ENCODE measurements at regions not wholly inside any gene's neighbourhood (a gene's known extent, or its start where the extent isn't known, plus 50 kb on each side); places are given as distances from the start of the nearest gene placed in this dataset.
"Not testable (repeated sequence)": the region's sequence is repeated elsewhere in the genome, so short reads cannot be mapped to it uniquely, and the experiment has no call there.

DNA sequence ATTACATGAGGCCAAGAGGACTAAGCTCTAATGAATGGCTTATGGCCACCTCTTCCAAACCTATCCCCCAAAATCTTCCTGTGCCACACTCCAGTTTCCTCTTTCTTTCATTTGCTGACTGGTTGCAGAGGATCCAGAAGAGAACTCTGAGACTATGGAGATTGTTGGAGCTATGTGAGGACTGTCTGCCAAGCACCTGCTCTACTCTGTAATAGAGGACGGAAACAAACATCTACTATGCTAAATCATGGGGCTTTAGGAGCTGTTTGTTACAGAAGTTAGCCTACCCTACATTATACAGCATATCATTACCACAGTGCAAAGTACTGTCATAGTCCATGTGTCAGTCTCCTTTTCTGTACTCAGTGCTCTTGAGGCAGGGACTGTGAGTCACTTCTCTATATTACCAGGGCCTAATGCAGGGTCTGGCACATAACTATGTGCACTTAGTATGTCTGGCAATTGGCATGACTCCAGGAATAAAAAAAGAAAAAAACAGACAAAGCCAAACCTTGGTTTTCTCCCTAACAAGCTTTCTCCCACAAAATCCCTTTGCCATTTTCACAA, 95.1 kb downstream of the RPAP3 start:
- peaks cover 21% of the 10 kb centered on the region for H3K9me3 ChIP-seq (replicated peaks; ENCODE audit: control insufficient read depth, low read depth, low read length)
- no peak overlapping the region for H3K4me3 ChIP-seq (ENCODE audit: low read length)
- no CpG with 5 or more reads among the region's 1 CpG for WGBS (ENCODE audit: insufficient coverage)
- H3K4me1 ChIP-seq (ENCODE audit: control insufficient read depth, insufficient read depth, low read length): peaks cover 8% of the 10 kb centered on the region
- no peaks in the 10 kb centered on the region for H3K27me3 ChIP-seq (ENCODE audit: control insufficient read depth, insufficient read depth, low read length)
- DNase-seq: peak; percentile 75
- H3K36me3 ChIP-seq (ENCODE audit: control insufficient read depth, insufficient read depth, low read length): no peaks in the 10 kb centered on the region
- peak overlapping the region; percentile 49 for H3K27ac ChIP-seq (ENCODE audit: low read length)

DNA sequence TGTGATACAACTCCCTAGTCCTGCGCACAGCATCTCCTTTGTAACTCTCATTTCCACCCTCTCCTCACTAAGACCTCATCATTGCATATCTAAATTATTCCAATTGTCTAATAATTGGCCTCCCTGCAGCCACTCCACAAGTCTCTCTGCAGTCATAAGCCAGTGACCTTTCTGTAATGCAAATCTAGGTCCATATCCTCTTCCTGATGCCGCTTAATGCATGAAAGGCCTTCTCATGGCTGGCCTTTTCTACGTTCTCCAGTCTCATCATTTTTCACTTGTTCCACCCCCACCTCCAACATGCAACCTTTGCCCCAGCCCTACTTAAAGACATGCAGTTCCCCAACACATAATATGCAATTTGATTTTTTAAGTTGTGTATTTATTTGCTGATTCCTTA, 96.0 kb downstream of the RPAP3 start:
- no peaks in the 10 kb centered on the region for H3K27me3 ChIP-seq (ENCODE audit: control insufficient read depth, insufficient read depth, low read length)
- WGBS (ENCODE audit: insufficient coverage): 92% methylated on average over 2 of the region's 3 CpGs
- H3K36me3 ChIP-seq (ENCODE audit: control insufficient read depth, insufficient read depth, low read length): no peaks in the 10 kb centered on the region
- H3K4me1 ChIP-seq (ENCODE audit: control insufficient read depth, insufficient read depth, low read length): peaks cover 8% of the 10 kb centered on the region
- no peak overlapping the region for H3K27ac ChIP-seq (ENCODE audit: low read length)
- no peak overlapping the region for H3K4me3 ChIP-seq (ENCODE audit: low read length)
- H3K9me3 ChIP-seq (replicated peaks; ENCODE audit: control insufficient read depth, low read depth, low read length): peaks cover 23% of the 10 kb centered on the region
- no peak for DNase-seq

DNA sequence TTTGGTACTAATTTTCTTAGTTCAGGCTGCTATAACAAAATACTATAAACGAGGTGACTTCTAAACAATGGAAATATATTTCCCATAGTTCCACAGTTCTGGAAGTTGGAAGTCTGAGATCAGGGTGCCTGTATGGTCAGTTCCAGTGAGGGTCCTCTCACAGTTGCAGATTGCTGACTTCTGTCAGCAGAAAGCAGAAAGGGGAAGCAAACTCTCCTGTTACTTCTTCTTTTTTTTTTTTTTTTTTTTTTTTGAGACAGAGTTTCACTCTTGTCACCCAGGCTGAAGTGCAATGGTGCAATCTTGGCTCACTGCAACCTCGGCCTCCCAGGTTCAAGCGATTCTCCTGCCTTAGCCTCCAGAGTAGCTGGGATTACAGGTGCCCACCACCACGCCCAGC, 97.2 kb downstream of the RPAP3 start:
- WGBS (ENCODE audit: insufficient coverage): 76% methylated on average over 3 of the region's 4 CpGs
- H3K4me1 ChIP-seq (ENCODE audit: control insufficient read depth, insufficient read depth, low read length); H3K4me3 ChIP-seq (ENCODE audit: low read length); H3K36me3 ChIP-seq (ENCODE audit: control insufficient read depth, insufficient read depth, low read length); H3K27ac ChIP-seq (ENCODE audit: low read length); H3K27me3 ChIP-seq (ENCODE audit: control insufficient read depth, insufficient read depth, low read length): not testable (repeated sequence)
- H3K9me3 ChIP-seq (replicated peaks; ENCODE audit: control insufficient read depth, low read depth, low read length): peaks cover 23% of the 10 kb centered on the region
- DNase-seq: peak; percentile 37

DNA sequence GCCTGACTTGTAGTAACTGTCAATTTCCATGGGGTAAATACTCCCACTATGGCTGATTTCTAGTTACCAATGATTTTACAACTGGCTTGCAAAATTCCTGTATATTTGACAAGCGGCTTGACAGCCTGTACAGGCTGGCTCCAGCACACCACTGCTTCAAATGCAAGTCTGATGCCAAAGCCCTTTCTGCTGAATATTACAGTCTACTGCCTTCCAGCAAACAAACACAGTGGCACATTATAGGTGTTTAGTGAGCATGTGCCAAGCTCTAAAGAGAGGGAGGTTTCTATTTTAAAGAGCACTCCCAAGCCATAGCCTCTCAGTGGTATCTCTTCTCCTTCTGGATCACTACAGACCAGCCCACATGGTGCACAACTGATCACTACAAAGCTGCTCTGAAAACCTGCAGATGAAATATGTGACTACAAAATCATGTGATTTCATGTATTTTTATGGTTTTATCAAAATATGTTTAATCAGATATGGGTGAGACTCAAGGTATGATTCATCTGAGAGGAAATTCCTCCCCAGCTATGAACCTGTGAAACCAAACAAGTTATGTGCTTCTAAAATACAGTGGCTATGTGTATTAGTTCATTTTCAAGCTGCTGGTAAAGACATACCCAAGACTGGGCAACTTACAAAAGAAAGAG, 101.5 kb downstream of the RPAP3 start:
- Histone ChIP-seq H3K27me3 (ENCODE audit: control insufficient read depth, insufficient read depth, low read length) (no peaks in the 10 kb centered on the region), H3K9me3 (replicated peaks; ENCODE audit: control insufficient read depth, low read depth, low read length) (peaks cover 12% of the 10 kb centered on the region), H3K27ac (ENCODE audit: low read length) (no peak overlapping the region), H3K4me3 (ENCODE audit: low read length) (no peak overlapping the region), H3K4me1 (ENCODE audit: control insufficient read depth, insufficient read depth, low read length) (no peaks in the 10 kb centered on the region), H3K36me3 (ENCODE audit: control insufficient read depth, insufficient read depth, low read length) (no peaks in the 10 kb centered on the region)
- WGBS (ENCODE audit: insufficient coverage): 100% methylated on average over 1 of the region's 1 CpG
- DNase-seq: no peak

DNA sequence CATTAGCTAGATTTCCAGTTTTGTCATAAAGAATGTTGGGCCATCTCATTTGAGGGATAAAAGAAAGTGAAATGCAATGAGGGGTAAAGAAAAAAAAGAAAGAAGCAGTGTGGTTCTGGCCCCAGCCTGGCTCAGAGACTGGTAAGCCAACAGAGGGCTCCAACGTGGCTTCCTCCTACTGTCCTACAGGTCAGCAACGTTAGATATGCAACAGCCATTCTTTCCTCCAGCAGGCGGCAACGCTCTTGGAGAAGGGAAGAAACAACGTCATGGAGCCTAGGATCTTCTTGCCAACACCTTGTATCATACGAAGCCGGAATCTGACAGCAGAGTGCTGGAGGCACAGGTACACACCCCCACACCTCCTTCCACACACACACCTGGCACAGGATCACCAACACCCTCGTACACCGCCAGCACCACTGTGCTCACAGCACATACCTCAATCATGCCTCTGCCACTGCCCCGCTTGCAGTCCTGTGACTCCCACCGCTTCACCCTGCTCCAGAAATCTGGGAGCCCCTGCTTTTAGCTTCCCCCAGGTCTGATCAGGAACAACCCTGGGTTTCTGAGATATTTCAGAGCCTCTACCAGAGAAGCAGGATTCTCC, 102.8 kb downstream of the RPAP3 start:
- Histone ChIP-seq H3K27ac (ENCODE audit: low read length) (no peak overlapping the region), H3K4me1 (ENCODE audit: control insufficient read depth, insufficient read depth, low read length) (no peaks in the 10 kb centered on the region), H3K36me3 (ENCODE audit: control insufficient read depth, insufficient read depth, low read length) (no peaks in the 10 kb centered on the region), H3K27me3 (ENCODE audit: control insufficient read depth, insufficient read depth, low read length) (no peaks in the 10 kb centered on the region), H3K9me3 (replicated peaks; ENCODE audit: control insufficient read depth, low read depth, low read length) (peaks cover 12% of the 10 kb centered on the region), H3K4me3 (ENCODE audit: low read length) (no peak overlapping the region)
- WGBS (ENCODE audit: insufficient coverage): 74% methylated on average over 9 of the region's 11 CpGs
- no peak for DNase-seq

DNA sequence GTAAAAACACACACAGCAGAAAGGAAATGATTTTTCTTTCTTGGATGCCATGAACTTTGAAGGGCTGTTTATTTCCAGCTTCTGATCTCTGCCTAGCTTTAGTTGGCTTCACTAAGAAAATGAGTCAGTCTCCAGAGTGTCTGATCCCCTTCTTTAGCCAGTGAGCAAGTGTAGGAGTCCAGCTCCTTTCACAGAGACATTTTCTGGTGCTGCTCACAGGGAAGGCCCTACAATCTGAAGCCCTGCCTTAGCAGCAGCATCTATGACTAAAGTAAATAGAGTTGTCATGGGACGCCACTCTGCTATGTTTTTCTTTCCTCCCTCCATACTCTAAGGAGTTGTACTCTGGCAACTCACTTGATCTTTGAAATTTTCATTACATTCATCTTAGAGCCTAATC, 103.5 kb downstream of the RPAP3 start:
- H3K4me3 ChIP-seq (ENCODE audit: low read length): no peak overlapping the region
- no peaks in the 10 kb centered on the region for H3K4me1 ChIP-seq (ENCODE audit: control insufficient read depth, insufficient read depth, low read length)
- H3K36me3 ChIP-seq (ENCODE audit: control insufficient read depth, insufficient read depth, low read length): no peaks in the 10 kb centered on the region
- no CpG with 5 or more reads among the region's 1 CpG for WGBS (ENCODE audit: insufficient coverage)
- no peak overlapping the region for H3K27ac ChIP-seq (ENCODE audit: low read length)
- H3K9me3 ChIP-seq (replicated peaks; ENCODE audit: control insufficient read depth, low read depth, low read length): peaks cover 8% of the 10 kb centered on the region
- peak; percentile 26 for DNase-seq
- no peaks in the 10 kb centered on the region for H3K27me3 ChIP-seq (ENCODE audit: control insufficient read depth, insufficient read depth, low read length)

DNA sequence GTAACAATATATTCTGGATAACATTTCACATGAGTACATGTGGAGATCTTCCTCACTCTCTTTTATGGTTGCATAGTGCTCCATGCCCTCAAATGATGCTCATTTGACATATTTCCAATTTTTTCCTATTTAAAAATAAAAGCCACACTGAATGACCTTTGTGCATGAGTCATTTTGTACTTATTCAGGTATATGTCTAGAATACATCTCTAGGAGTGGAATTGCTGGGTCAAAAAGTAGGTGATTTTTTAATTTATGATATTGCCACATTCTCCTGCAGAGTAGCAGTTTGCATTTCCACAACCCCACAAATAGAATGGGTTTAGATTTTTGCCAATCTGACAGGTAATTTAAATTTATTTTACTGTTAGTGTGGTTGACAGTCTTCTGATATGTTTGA, 104.8 kb downstream of the RPAP3 start:
- no peaks in the 10 kb centered on the region for H3K27me3 ChIP-seq (ENCODE audit: control insufficient read depth, insufficient read depth, low read length)
- no peaks in the 10 kb centered on the region for H3K4me1 ChIP-seq (ENCODE audit: control insufficient read depth, insufficient read depth, low read length)
- H3K4me3 ChIP-seq (ENCODE audit: low read length): no peak overlapping the region
- H3K9me3 ChIP-seq (replicated peaks; ENCODE audit: control insufficient read depth, low read depth, low read length): peaks cover 3% of the 10 kb centered on the region
- H3K27ac ChIP-seq (ENCODE audit: low read length): no peak overlapping the region
- no peak for DNase-seq
- H3K36me3 ChIP-seq (ENCODE audit: control insufficient read depth, insufficient read depth, low read length): no peaks in the 10 kb centered on the region

DNA sequence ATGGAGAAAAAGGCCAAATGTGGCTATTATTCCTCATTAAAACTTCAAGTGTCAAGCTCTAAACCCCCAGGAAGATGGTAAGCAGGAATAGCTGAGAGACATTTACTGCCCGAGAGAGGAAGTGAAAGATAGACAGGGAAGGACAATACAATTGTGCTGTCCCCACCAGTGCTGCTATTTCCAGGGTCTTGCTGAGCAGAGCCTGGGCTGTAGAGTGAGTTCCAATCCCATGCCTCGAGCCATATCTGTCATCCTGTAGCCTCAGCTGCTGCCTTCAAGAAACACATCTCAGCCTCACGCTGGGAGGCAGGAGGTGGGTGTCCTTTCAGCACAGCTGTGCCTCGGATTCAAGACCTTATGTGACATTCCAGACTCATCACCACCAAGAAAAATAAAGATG, 114.0 kb downstream of the RPAP3 start:
- 11% methylated on average over 1 of the region's 4 CpGs for WGBS (ENCODE audit: insufficient coverage)

DNA sequence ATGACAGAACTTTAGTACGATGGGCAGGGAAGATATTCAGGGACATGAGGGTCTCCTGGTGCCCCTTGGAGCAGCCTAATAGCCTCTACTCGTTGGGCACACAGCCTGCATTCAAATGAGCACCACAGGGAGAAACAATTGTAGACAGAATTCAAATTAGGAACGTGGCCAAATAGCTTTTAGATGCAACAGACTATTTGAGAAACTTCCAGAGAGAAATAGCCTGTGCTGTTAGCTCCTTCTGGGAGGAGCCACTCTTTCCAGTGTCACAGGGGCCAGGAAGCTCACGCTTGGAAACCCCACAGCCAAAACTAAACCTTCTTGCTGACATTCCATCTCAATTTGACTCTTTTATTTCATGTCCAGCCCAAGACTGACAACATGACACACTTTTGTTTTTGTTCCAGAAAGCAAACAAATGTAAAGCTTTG, 114.5 kb downstream of the RPAP3 start:
- H3K4me3 ChIP-seq (ENCODE audit: low read length): no peak overlapping the region
- H3K27me3 ChIP-seq (ENCODE audit: control insufficient read depth, insufficient read depth, low read length): no peaks in the 10 kb centered on the region
- no peak overlapping the region for H3K27ac ChIP-seq (ENCODE audit: low read length)
- no peaks in the 10 kb centered on the region for H3K36me3 ChIP-seq (ENCODE audit: control insufficient read depth, insufficient read depth, low read length)
- H3K4me1 ChIP-seq (ENCODE audit: control insufficient read depth, insufficient read depth, low read length): peaks cover 7% of the 10 kb centered on the region
- 29% methylated on average over 1 of the region's 4 CpGs for WGBS (ENCODE audit: insufficient coverage)
- H3K9me3 ChIP-seq (replicated peaks; ENCODE audit: control insufficient read depth, low read depth, low read length): no peaks in the 10 kb centered on the region
- peak; percentile 38 for DNase-seq

More for the DNA sequence above, 114.0 kb downstream of the RPAP3 start:
- Histone ChIP-seq H3K27ac (ENCODE audit: low read length) (no peak overlapping the region), H3K9me3 (replicated peaks; ENCODE audit: control insufficient read depth, low read depth, low read length) (no peaks in the 10 kb centered on the region), H3K36me3 (ENCODE audit: control insufficient read depth, insufficient read depth, low read length) (no peaks in the 10 kb centered on the region), H3K4me3 (ENCODE audit: low read length) (no peak overlapping the region), H3K27me3 (ENCODE audit: control insufficient read depth, insufficient read depth, low read length) (no peaks in the 10 kb centered on the region), H3K4me1 (ENCODE audit: control insufficient read depth, insufficient read depth, low read length) (peaks cover 7% of the 10 kb centered on the region)
- DNase-seq: peak; percentile 29

DNA sequence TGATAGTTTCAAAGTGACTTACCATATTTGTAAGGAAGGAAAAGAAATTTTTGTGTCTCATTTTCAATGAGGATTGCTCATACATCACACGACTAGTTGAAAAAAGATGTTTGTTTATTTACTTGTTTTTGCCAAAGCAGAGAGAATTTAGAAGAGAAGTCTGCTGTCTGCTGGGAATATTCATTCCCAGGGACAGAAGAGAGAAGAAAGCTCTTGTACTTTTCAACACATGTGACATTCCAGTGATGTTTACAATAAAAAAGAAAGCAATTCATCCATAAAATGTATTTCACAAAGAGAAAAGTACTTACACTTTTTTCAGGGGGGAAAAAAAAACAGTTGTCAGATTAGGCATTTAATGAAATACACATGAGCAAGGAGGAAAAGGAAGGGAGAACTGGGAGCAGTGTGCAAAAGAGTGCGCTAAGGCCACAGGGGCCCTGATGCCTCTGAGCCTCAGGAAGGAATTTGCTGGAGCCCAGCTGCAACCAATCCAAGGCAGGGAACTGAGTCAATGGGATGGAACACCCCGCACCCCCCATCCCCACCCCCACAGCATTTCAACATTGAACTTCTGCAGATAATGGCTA, 115.0 kb downstream of the RPAP3 start:
- no peaks in the 10 kb centered on the region for H3K9me3 ChIP-seq (replicated peaks; ENCODE audit: control insufficient read depth, low read depth, low read length)
- no CpG with 5 or more reads among the region's 3 CpGs for WGBS (ENCODE audit: insufficient coverage)
- peaks cover 7% of the 10 kb centered on the region for H3K4me1 ChIP-seq (ENCODE audit: control insufficient read depth, insufficient read depth, low read length)
- H3K27ac ChIP-seq (ENCODE audit: low read length): no peak overlapping the region
- H3K36me3 ChIP-seq (ENCODE audit: control insufficient read depth, insufficient read depth, low read length): no peaks in the 10 kb centered on the region
- H3K27me3 ChIP-seq (ENCODE audit: control insufficient read depth, insufficient read depth, low read length): no peaks in the 10 kb centered on the region
- DNase-seq: peak; percentile 36
- no peak overlapping the region for H3K4me3 ChIP-seq (ENCODE audit: low read length)

Measured in muscle of leg (tissue), 3 donors.